GM12873 (cell line): ENCODE measurements at regions not wholly inside any gene's neighbourhood (a gene's known extent, or its start where the extent isn't known, plus 50 kb on each side); places are given as distances from the start of the nearest gene placed in this dataset.

Experiments
- TF ChIP-seq, protein P1 (sequence below): IDR thresholded peaks from 2 replicates; pipeline ENCODE4 v1.5.1; 2012; ENCODE audit warnings: low read depth, mild to moderate bottlenecking, moderate library complexity, low read length, control low read depth; ENCODE audit not compliant: insufficient read depth; ENCODE audit errors: missing control alignments

DNA sequence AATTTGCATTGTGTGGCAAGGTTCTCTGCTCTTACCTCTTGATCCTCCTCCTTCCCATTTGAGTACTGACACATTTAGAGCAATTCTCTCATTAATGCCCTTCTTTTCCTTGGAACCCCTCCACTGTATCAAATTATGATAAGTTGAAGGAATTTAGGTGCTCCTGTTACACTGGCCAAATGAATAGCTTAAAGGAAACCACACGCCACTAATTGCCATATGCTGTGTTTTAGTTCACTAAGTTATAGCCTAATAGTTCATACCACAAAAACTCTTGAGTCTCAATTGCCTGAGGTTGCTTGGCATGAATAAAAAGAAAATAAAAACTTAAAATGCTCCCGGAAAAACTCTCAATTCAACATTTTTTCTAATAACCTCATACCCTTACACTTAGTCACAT is 1239.3 kb downstream of the EPHA7 start:
- TF ChIP-seq, protein P1, sequence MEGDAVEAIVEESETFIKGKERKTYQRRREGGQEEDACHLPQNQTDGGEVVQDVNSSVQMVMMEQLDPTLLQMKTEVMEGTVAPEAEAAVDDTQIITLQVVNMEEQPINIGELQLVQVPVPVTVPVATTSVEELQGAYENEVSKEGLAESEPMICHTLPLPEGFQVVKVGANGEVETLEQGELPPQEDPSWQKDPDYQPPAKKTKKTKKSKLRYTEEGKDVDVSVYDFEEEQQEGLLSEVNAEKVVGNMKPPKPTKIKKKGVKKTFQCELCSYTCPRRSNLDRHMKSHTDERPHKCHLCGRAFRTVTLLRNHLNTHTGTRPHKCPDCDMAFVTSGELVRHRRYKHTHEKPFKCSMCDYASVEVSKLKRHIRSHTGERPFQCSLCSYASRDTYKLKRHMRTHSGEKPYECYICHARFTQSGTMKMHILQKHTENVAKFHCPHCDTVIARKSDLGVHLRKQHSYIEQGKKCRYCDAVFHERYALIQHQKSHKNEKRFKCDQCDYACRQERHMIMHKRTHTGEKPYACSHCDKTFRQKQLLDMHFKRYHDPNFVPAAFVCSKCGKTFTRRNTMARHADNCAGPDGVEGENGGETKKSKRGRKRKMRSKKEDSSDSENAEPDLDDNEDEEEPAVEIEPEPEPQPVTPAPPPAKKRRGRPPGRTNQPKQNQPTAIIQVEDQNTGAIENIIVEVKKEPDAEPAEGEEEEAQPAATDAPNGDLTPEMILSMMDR, result no peak

DNA sequence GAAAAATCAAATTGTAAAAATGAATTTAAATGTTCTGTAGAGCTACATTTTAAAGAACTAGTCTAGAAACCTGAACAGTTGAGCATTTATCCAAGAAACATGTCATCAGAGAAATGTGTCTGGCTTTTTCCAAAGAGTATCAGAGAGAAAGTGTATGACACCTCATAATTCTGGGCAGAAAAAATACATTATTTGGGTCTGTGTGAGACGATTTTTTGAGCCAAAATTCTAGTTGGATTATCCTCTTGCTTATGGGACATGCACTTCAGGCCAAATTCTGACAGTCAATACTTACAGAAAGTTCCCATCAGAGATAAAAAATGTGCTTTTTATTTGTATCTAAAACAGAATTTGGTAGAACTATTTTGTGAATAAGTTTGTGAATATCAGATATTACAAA is 1242.7 kb downstream of the EPHA7 start:
- TF ChIP-seq, protein P1, result no peak

DNA sequence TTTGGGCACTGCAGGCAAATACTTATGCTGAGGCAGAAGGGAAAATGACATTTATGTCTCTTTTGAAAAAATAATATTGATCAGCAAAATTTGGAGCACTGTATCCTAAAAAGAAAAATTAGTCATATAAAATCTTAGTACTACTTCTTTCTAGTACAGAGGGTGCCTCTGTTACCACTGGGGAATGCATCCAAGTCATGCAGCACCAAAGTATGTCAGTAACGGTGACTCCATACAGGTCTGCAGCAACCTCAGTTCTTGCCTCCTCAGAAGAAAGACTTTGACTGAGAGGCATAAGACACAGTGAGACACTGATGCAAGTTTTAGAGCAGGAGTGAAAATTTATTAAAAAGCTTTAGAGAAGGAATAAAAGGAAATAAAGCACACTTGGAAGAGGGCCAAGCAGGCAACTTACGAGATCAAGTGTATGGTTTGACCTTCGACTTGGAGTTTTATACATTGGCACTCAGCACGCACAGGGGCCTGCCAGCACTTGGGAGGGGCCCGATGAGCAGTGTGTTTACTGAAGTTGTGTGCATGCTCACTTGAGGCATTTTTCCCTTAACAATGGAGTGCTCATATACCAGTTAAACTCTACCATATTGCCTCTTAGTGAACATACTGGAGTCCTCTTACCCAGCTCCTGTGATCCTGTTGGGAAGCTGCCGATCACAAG is 1244.8 kb downstream of the EPHA7 start:
- TF ChIP-seq, protein P1, result no peak

DNA sequence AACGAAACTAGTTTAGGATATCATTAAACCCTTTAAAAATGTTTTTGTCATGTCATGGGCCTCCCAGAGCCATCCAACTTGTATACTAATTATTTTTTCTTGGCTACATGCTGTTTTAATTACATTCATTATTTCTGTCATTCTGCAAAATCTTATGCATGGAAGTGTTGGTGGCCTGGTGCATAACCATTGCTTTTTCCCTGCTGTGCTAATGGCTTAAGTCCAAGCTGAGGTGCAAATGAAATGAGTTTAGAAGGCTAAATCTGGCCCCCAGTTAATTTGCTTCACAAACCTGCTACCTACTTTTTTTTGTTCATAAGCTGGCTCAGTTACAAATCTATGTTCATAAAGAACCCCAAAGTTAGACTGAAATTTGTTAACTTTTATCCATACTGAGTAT is 1249.9 kb downstream of the EPHA7 start:
- TF ChIP-seq, protein P1, result no peak

DNA sequence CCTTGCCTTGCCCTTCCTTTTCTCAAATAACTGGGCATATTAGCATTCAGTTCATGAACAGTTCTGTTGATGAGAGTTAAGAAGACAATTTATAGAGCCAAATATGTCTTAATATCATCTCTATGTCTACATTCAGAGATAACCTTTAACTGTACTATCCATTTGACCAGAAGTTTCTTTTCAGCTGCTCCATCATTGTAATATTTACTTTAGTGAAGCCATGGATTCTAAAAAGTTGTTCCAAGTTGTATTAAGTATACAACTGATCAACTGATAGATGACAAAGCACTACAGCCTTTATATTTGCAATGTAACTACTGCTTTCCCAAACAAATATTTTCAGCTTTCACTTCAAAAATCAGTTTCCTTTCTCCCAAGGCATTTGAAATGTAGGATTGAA is 1252.7 kb downstream of the EPHA7 start:
- TF ChIP-seq, protein P1, result no peak

DNA sequence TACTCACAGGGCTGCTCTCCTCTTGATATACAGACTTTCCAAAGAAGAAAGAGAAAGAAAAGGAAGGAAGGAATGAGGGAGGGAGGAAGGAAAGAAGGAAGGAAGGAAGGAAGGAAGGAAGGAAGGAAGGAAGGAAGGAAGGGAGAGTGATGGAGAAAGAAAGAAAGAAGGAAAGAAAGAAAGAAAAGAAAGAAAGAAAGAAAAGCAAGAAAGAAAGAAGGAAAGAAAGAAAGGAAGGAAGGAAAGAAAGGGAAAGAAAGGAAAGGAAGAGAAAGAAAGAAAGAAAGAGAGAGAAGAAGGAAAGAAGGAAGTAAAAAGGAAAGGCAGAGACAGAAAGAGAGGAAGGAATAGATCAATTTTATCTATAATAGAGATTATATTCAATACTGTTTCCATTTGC is 1257.4 kb downstream of the EPHA7 start:
- TF ChIP-seq, protein P1, result no peak

DNA sequence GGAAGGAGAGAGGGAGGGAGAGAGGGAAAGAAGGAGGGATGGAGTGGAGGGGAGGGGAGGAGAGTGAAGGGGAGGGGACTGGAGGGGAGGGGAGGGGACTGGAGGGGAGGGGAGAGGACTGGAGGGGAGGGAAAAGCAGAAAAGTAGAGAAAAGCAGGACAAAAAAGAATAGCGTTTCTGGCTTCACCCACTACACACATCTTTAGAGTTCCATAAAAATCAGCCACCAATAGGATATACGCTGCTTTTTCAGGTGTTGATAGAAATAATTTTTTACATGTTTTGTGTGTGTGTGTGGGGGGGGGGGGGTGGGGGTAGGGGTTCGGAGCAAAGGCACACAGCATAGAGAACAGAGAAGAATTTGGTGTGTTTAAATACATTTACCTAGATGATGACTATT is 1259.1 kb downstream of the EPHA7 start:
- TF ChIP-seq, protein P1, result no peak
